Mammary epithelial cell (primary cell): ENCODE measurements at regions not wholly inside any gene's neighbourhood (a gene's known extent, or its start where the extent isn't known, plus 50 kb on each side); places are given as distances from the start of the nearest gene placed in this dataset.

Source experiments
- EZH2 ChIP-seq: IDR thresholded peaks from 2 replicates; pipeline ENCODE4 v1.6.1; 2012; ENCODE audit warnings: low read length, inconsistent platforms, borderline replicate concordance
- TF ChIP-seq, protein P1 (sequence below), 2 donors: IDR thresholded peaks in 1 of 2; conservative IDR thresholded peaks in 1 of 2; 2 replicates each; pipeline ENCODE4 v1.5.1; 2011 to 2012; ENCODE audit warnings: inconsistent platforms in 2 of 2, low read length in 2 of 2, mild to moderate bottlenecking in 2 of 2, control low read depth in 1 of 2, low read depth in 1 of 2; ENCODE audit not compliant: insufficient read depth in 1 of 2; ENCODE audit errors: extremely low read depth in 1 of 2

- TF ChIP-seq, protein P1, sequence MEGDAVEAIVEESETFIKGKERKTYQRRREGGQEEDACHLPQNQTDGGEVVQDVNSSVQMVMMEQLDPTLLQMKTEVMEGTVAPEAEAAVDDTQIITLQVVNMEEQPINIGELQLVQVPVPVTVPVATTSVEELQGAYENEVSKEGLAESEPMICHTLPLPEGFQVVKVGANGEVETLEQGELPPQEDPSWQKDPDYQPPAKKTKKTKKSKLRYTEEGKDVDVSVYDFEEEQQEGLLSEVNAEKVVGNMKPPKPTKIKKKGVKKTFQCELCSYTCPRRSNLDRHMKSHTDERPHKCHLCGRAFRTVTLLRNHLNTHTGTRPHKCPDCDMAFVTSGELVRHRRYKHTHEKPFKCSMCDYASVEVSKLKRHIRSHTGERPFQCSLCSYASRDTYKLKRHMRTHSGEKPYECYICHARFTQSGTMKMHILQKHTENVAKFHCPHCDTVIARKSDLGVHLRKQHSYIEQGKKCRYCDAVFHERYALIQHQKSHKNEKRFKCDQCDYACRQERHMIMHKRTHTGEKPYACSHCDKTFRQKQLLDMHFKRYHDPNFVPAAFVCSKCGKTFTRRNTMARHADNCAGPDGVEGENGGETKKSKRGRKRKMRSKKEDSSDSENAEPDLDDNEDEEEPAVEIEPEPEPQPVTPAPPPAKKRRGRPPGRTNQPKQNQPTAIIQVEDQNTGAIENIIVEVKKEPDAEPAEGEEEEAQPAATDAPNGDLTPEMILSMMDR (conservative IDR thresholded peaks at IDR 0.05 in 1 of 2, IDR thresholded peaks at IDR 0.05 in 1 of 2; ENCODE audit: extremely low read depth in 1 of 2, insufficient read depth in 1 of 2, low read depth in 1 of 2, low read length in 2 of 2) = no peak
- TF ChIP-seq EZH2 = no peak
Observed at GRCh38 chr5:167585184-167585583, 706.3 kb upstream of the WWC1 start.
